VCaP (cell line): ENCODE measurements at regions not wholly inside any gene's neighbourhood (a gene's known extent, or its start where the extent isn't known, plus 50 kb on each side); places are given as distances from the start of the nearest gene placed in this dataset.
"Not testable (repeated sequence)": the region's sequence is repeated elsewhere in the genome, so short reads cannot be mapped to it uniquely, and the experiment has no call there.

Source experiments
- H3K27ac ChIP-seq: fragments of 450-650 bp; 2 replicates; pipeline ENCODE4 v1.5.1; 2017
- TF ChIP-seq, protein P1 (sequence below): fragments of 450-650 bp; conservative IDR thresholded peaks from 2 replicates; pipeline ENCODE4 v1.5.1; 2017; ENCODE audit warnings: mild to moderate bottlenecking, moderate library complexity

DNA sequence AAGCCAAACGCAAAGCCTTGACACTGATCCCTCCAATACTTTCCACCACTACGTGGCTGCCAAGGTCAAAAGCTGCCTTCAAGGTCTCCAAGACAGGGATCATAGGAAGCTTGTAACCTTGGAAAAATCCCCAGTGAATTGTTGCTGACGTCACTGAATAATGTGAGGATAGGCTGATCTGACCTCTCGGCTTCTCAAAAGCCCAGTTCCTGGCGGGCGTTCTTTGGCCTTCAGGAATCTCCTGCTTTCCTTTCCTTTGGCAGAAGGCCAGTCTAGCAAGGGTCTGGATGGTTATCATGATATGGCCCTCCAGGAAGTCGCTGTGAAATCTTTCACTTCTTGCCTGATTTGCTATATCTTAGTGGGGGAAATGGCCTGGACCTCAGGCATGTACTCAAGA lies 61.4 kb upstream of the TNFAIP3 start:
- TF ChIP-seq, protein P1, sequence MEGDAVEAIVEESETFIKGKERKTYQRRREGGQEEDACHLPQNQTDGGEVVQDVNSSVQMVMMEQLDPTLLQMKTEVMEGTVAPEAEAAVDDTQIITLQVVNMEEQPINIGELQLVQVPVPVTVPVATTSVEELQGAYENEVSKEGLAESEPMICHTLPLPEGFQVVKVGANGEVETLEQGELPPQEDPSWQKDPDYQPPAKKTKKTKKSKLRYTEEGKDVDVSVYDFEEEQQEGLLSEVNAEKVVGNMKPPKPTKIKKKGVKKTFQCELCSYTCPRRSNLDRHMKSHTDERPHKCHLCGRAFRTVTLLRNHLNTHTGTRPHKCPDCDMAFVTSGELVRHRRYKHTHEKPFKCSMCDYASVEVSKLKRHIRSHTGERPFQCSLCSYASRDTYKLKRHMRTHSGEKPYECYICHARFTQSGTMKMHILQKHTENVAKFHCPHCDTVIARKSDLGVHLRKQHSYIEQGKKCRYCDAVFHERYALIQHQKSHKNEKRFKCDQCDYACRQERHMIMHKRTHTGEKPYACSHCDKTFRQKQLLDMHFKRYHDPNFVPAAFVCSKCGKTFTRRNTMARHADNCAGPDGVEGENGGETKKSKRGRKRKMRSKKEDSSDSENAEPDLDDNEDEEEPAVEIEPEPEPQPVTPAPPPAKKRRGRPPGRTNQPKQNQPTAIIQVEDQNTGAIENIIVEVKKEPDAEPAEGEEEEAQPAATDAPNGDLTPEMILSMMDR: no peak
- no peak overlapping the region for H3K27ac ChIP-seq

DNA sequence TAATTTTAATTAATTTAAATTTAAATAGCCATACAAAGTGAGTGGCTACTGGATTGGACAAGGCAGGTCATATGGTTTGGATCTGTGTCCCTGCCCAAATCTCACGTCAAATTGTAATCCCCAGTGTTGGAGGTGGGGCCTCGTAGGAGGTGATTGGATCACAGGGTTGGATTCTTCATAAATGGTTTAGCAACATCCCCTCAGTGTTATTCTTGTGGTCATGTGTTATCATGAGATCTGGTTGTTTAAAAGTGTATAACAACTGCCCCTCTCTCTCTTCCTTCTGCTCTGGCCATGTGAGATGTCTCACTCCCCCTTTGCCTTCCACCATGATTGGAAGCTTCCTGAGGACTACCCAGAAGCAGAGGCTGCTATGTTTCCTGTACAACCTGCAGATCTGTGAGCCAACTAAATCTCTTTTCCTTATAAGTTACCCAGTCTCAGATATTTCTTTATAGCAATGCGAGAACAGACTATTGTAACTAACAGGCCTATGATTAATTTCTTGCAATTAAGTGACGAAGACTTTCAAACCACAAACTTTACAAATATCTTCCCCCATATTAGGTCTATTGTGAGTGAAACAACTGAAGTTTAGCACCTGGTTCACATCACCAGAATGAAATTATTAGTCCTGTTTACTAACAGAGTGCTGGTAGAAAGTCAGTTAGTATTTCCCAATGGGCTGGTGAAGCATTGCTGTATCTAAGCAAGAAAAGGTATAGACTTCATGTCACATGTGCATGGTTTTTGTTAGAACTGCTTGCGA lies 60.0 kb upstream of the TNFAIP3 start:
- TF ChIP-seq, protein P1: no peak
- no peak overlapping the region for H3K27ac ChIP-seq

DNA sequence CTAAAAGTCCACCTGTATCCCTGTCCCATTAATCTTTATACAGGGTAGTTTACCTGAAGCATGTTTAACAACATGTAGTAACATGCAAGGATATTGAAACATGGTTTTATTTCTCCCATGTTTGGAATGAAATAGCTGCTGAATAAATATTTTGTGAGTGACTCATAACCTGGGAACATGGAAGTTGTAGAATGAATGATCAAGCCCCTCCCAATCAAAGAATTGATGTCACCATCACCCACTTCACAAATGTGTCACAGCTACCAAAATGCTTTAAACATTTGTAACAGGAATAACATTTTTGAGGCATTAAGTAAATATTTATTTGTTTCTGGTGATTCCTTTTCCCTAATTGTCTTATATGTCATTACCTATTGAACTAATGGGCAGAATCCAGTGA lies 58.9 kb upstream of the TNFAIP3 start:
- TF ChIP-seq, protein P1: no peak
- H3K27ac ChIP-seq: no peak overlapping the region

DNA sequence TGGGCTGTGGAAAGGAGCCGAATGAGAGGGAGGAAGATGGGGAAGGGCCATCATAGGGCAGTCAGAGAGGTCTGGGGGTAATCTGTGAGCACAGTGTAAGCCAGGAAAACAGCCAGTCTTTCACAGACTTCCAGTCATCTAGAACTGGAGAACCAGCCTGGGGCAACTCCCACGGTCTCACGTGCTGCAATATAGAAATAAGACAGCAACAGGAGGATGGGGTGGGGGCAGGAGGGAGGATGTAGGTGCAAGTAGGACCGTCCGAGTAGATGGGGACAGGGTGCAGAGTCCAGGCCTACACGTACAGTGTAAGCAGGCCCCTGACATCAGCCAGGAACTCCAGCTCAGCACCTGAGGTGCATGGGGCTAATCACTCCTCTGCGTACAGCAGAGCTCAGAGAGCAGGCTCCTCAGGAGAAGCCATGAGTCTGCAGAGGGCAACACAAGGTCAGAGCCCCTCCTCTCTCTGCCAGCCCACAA lies 58.2 kb upstream of the TNFAIP3 start:
- no peak overlapping the region for H3K27ac ChIP-seq
- TF ChIP-seq, protein P1: no peak

DNA sequence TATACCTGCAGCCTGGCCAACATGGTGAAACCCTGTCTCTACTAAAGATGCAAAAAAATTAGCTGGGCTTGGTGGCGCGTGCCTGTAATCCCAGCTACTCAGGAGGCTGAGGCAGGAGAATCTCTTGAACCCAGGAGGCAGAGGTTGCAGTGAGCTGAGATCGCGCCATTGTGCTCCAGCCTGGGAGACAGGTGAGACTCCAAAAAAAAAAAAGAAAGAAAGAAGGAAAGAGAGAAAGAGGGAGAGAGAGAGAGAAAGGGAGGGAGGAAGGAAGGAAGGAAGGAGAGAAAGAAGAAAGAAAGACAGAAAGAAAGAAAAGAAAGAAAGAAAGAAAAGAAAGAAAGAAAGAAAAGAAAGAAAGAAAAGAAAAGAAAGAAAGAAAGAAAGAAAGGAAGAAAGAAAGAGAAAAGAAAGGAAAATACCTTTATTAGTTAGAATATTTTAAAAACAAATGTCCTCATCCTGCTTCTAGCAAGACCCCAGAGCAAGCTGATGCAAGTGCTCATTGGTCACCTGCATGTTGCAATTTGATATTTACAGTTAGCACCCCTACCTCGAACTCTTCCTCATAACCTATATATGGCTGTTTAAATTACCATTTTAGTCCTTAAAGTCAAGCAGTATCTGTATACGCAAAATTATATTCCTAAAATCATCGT lies 57.0 kb upstream of the TNFAIP3 start:
- not testable (repeated sequence) for H3K27ac ChIP-seq

DNA sequence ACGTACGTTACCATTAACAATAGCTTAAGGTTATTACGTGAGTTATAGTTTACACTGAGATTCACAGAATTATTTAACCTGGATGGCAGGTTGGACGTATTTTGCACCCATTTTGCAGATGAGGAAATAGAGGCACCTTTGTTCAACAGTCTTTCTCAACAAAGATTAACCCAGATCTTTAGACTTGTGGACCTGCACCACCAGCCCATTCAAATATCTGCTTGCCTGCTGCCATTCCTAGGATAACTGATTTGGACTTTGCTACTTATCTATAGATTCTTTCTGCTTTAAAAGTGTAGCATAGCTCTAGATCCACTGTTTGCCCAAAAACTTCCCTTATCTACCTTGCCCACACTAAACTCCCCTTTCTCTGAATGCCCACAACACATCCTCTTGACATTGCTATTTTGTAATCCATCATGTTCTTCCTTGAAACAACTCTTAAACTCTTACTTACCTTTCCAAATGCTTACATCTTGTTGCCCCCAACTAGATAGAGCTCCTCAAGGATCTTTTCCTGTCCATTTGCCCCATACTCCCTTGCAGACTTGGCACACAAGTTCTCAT lies 56.4 kb upstream of the TNFAIP3 start:
- TF ChIP-seq, protein P1: no peak
- no peak overlapping the region for H3K27ac ChIP-seq

DNA sequence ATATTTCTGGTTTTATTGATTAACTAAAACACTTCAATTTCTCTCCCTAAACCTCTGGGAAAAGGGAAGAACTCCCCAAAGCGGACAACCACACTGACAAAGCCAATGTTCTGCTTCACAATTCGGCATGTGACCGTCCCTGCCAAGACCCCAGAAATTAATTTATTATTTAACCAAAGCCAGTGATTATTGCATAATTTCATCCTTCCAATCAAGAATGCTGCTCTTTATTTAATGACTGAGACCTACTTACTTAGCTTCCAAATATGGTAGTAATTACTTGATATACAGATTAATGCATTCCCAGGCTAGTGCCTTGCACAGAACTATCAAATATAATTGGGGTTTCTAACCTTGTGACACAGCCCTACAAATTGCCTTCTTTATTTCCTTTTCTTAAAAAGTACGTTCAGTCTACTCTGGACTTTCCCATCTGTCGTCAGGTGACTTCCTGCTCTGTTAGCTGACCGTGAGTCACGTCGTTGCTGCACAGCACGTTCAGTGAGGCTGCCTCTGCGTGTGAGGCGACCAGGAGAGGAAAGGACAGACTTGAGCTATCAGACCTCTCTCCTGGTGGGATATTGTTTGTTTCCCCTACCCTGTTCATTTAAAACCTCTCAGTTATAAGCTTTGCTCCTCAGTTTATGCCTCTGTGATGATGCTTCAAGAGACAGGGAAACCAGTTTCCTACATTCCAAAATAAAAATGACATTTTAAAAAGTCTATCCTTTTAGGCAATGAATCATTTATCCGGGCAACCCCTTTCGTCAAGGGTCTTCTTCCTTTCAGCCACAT lies 55.7 kb upstream of the TNFAIP3 start:
- TF ChIP-seq, protein P1: no peak
- peak overlapping the region; percentile 36; the same call in 1 of the 2 replicates for H3K27ac ChIP-seq
